Gastrocnemius medialis (tissue), 4 donors: ENCODE measurements at regions not wholly inside any gene's neighbourhood (a gene's known extent, or its start where the extent isn't known, plus 50 kb on each side); places are given as distances from the start of the nearest gene placed in this dataset.

Source experiments
- POLR2A ChIP-seq, 2 donors: fragments of 450-650 bp; IDR thresholded peaks; one replicate each; pipeline ENCODE4 v1.6.1; 2017; ENCODE audit warnings: antibody characterized with exemption in 2 of 2, mild to moderate bottlenecking in 2 of 2, moderate library complexity in 2 of 2
- TF ChIP-seq, protein P1 (sequence below), 5 experiments: fragments of 450-650 bp in 3 of 5; fragments of 200-600 bp in 2 of 5; sonication (generic) in 2 of 5; IDR thresholded peaks in 4 of 5; conservative IDR thresholded peaks in 1 of 5; 1 replicate in 4 of 5; 2 replicates in 1 of 5; pipeline ENCODE4 v1.5.1; 2016 to 2019; ENCODE audit warnings: antibody characterized with exemption in 5 of 5, mild to moderate bottlenecking in 3 of 5, moderate library complexity in 3 of 5

- TF ChIP-seq, protein P1, sequence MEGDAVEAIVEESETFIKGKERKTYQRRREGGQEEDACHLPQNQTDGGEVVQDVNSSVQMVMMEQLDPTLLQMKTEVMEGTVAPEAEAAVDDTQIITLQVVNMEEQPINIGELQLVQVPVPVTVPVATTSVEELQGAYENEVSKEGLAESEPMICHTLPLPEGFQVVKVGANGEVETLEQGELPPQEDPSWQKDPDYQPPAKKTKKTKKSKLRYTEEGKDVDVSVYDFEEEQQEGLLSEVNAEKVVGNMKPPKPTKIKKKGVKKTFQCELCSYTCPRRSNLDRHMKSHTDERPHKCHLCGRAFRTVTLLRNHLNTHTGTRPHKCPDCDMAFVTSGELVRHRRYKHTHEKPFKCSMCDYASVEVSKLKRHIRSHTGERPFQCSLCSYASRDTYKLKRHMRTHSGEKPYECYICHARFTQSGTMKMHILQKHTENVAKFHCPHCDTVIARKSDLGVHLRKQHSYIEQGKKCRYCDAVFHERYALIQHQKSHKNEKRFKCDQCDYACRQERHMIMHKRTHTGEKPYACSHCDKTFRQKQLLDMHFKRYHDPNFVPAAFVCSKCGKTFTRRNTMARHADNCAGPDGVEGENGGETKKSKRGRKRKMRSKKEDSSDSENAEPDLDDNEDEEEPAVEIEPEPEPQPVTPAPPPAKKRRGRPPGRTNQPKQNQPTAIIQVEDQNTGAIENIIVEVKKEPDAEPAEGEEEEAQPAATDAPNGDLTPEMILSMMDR (IDR thresholded peaks at IDR 0.05 in 4 of 5, conservative IDR thresholded peaks at IDR 0.05 in 1 of 5): no peak
- TF ChIP-seq POLR2A (IDR thresholded peaks at IDR 0.05): no peak
These were observed 169.4 kb downstream of the FOXL1 start for GRCh38 chr16:86747761-86748160.
